ENCODE measurements at regions not wholly inside any gene's neighbourhood (a gene's known extent, or its start where the extent isn't known, plus 50 kb on each side); places are given as distances from the start of the nearest gene placed in this dataset.

DNA sequence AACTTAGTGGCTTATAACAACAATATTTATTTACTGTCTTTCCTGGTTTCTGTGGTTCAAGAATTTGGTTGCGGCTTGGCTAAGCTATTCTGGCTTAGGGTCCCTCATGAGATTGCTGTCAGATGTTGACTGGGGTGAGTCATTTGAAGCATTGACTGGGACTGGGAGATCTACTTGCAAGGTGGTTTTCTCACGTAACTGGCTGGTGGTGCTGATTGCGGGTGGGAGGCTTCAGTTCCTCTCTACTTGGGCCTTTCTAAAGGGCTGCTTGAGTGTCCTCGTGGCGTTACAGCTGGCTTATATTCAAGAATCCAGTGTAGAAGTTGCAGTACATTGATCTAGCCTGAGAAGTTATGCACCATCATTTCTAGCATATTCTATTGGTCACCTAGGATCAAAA is 218.5 kb upstream of the ELAVL2 start:
- no peak overlapping the region for H3K4me3 ChIP-seq (ENCODE audit: low read length)

GRCh38 chr9:24041160-24041690 is 215.2 kb upstream of the ELAVL2 start:
- Histone ChIP-seq H3K9me2 (ENCODE audit: insufficient read depth, low read length) (no peaks in the 10 kb centered on the region), H4K20me1 (ENCODE audit: insufficient read depth) (no peaks in the 10 kb centered on the region), H3F3A (ENCODE audit: insufficient read depth, low read length, poor library complexity, severe bottlenecking) (no peaks in the 10 kb centered on the region), H3K9me3 (ENCODE audit: low read length) (no peaks in the 10 kb centered on the region), H3K27ac (ENCODE audit: low read length) (no peak overlapping the region), H3K36me3 (ENCODE audit: insufficient read depth, low read length) (no peaks in the 10 kb centered on the region), H3K79me2 (replicated peaks; ENCODE audit: insufficient read depth, low read length) (no peaks in the 10 kb centered on the region), H3K4me3 (ENCODE audit: low read length) (no peak overlapping the region), H3K27me3 (ENCODE audit: insufficient read depth, low read depth, low read length) (no peaks in the 10 kb centered on the region), H3K9ac (ENCODE audit: low read length) (no peak overlapping the region), H2AFZ (ENCODE audit: low read depth, low read length) (no peak overlapping the region), H3K4me2 (ENCODE audit: low read length) (no peak overlapping the region)
- TF ChIP-seq SMC3 (conservative IDR thresholded peaks at IDR 0.05; ENCODE audit: poor library complexity): no peak
- TF ChIP-seq TAF1 (IDR thresholded peaks at IDR 0.05; ENCODE audit: low read depth): no peak

More for the DNA sequence above, 218.5 kb upstream of the ELAVL2 start:
- no peak overlapping the region for H3K4me2 ChIP-seq (ENCODE audit: low read length)
- no peaks in the 10 kb centered on the region for H4K20me1 ChIP-seq (ENCODE audit: insufficient read depth)
- no peaks in the 10 kb centered on the region for H3K36me3 ChIP-seq (ENCODE audit: insufficient read depth, low read length)
- H2AFZ ChIP-seq (ENCODE audit: low read depth, low read length): no peak overlapping the region
- no peaks in the 10 kb centered on the region for H3F3A ChIP-seq (ENCODE audit: insufficient read depth, low read length, poor library complexity, severe bottlenecking)
- no peaks in the 10 kb centered on the region for H3K27me3 ChIP-seq (ENCODE audit: insufficient read depth, low read depth, low read length)
- no peak overlapping the region for H3K9ac ChIP-seq (ENCODE audit: low read length)
- no peaks in the 10 kb centered on the region for H3K79me2 ChIP-seq (replicated peaks; ENCODE audit: insufficient read depth, low read length)
- H3K27ac ChIP-seq (ENCODE audit: low read length): no peak overlapping the region
- H3K9me2 ChIP-seq (ENCODE audit: insufficient read depth, low read length): no peaks in the 10 kb centered on the region
- no peaks in the 10 kb centered on the region for H3K9me3 ChIP-seq (ENCODE audit: low read length)
- TF ChIP-seq SMC3 (conservative IDR thresholded peaks at IDR 0.05; ENCODE audit: poor library complexity) (no peak), EZH2 (IDR thresholded peaks at IDR 0.05; ENCODE audit: borderline replicate concordance, insufficient read depth, low read length, poor library complexity, severe bottlenecking) (no peak), TAF1 (IDR thresholded peaks at IDR 0.05; ENCODE audit: low read depth) (no peak), POLR2AphosphoS5 (IDR thresholded peaks at IDR 0.05) (no peak), RAD21 (conservative IDR thresholded peaks at IDR 0.05) (no peak), EP300 (conservative IDR thresholded peaks at IDR 0.05; ENCODE audit: poor library complexity, severe bottlenecking) (no peak), REST (IDR thresholded peaks at IDR 0.05; ENCODE audit: borderline replicate concordance) (no peak), MXI1 (conservative IDR thresholded peaks at IDR 0.05; ENCODE audit: poor library complexity, severe bottlenecking) (no peak), CTCF (IDR thresholded peaks at IDR 0.05; ENCODE audit: poor library complexity, severe bottlenecking) (no peak)

DNA sequence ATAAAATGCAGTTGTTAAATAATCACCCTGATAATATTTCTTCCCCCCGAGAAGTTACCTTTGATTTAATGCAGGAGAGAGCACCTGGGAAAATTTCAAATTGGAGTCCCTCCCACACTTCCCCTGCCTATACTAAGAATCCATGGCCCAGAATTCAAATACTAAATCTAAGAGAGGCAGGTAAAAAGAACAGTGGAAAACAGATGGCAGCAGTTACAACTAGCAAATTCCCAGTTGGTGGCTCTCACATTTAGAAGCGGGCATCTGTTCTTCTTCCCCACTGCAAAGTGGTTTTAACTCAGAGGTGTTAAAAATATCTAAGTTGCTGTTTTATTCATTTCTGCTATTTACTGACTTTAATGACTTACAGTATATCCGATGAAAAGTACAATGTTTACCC is 210.4 kb upstream of the ELAVL2 start:
- Histone ChIP-seq H3K4me3 (ENCODE audit: low read length) (no peak overlapping the region), H3K9me3 (ENCODE audit: low read length) (no peaks in the 10 kb centered on the region), H3K9ac (ENCODE audit: low read length) (no peak overlapping the region), H3F3A (ENCODE audit: insufficient read depth, low read length, poor library complexity, severe bottlenecking) (no peaks in the 10 kb centered on the region), H2AFZ (ENCODE audit: low read depth, low read length) (no peak overlapping the region), H4K20me1 (ENCODE audit: insufficient read depth) (no peaks in the 10 kb centered on the region), H3K27ac (ENCODE audit: low read length) (no peak overlapping the region), H3K9me2 (ENCODE audit: insufficient read depth, low read length) (no peaks in the 10 kb centered on the region), H3K79me2 (replicated peaks; ENCODE audit: insufficient read depth, low read length) (no peaks in the 10 kb centered on the region), H3K27me3 (ENCODE audit: insufficient read depth, low read depth, low read length) (no peaks in the 10 kb centered on the region), H3K36me3 (ENCODE audit: insufficient read depth, low read length) (no peaks in the 10 kb centered on the region), H3K4me2 (ENCODE audit: low read length) (no peak overlapping the region)
- TF ChIP-seq MXI1 (conservative IDR thresholded peaks at IDR 0.05; ENCODE audit: poor library complexity, severe bottlenecking) (no peak), REST (IDR thresholded peaks at IDR 0.05; ENCODE audit: borderline replicate concordance) (no peak), SMC3 (conservative IDR thresholded peaks at IDR 0.05; ENCODE audit: poor library complexity) (no peak), EP300 (conservative IDR thresholded peaks at IDR 0.05; ENCODE audit: poor library complexity, severe bottlenecking) (no peak), RAD21 (conservative IDR thresholded peaks at IDR 0.05) (no peak), EZH2 (IDR thresholded peaks at IDR 0.05; ENCODE audit: borderline replicate concordance, insufficient read depth, low read length, poor library complexity, severe bottlenecking) (no peak), TAF1 (IDR thresholded peaks at IDR 0.05; ENCODE audit: low read depth) (no peak), CTCF (IDR thresholded peaks at IDR 0.05; ENCODE audit: poor library complexity, severe bottlenecking) (no peak), POLR2AphosphoS5 (IDR thresholded peaks at IDR 0.05) (no peak)
